ENCODE measurements at regions not wholly inside any gene's neighbourhood (a gene's known extent, or its start where the extent isn't known, plus 50 kb on each side); places are given as distances from the start of the nearest gene placed in this dataset.

DNA sequence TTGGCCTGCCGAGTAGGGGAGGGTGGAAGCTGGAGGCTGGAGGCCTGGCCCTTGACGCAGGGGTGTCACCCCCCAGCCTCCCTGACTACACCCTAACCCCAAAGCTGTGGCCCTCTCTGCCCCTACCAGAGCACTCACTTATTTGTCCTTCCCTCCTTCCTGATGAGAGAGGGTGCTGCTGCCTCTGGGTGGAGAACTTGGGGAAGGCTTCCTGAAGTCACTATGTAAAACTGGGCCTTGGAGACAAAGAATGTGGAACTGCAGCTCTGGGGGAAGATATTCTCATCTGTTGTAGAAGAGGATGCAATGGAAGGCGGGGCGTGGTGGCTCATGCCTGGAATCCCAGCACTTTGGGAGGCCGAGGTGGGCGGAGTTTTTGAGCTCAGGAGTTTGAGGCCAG is 485.2 kb downstream of the ZNF536 start:
- no peak for TF ChIP-seq EP300 (IDR thresholded peaks at IDR 0.05)
- no peak for TF ChIP-seq RAD21 (conservative IDR thresholded peaks at IDR 0.05 in 1 of 2, IDR thresholded peaks at IDR 0.05 in 1 of 2)
- no peak for TF ChIP-seq RARB (CRISPR knock-in tag; IDR thresholded peaks at IDR 0.05)
- TF ChIP-seq, protein P1, sequence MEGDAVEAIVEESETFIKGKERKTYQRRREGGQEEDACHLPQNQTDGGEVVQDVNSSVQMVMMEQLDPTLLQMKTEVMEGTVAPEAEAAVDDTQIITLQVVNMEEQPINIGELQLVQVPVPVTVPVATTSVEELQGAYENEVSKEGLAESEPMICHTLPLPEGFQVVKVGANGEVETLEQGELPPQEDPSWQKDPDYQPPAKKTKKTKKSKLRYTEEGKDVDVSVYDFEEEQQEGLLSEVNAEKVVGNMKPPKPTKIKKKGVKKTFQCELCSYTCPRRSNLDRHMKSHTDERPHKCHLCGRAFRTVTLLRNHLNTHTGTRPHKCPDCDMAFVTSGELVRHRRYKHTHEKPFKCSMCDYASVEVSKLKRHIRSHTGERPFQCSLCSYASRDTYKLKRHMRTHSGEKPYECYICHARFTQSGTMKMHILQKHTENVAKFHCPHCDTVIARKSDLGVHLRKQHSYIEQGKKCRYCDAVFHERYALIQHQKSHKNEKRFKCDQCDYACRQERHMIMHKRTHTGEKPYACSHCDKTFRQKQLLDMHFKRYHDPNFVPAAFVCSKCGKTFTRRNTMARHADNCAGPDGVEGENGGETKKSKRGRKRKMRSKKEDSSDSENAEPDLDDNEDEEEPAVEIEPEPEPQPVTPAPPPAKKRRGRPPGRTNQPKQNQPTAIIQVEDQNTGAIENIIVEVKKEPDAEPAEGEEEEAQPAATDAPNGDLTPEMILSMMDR (IDR thresholded peaks at IDR 0.05) = no peak
- TF ChIP-seq FOSB (CRISPR knock-in tag; IDR thresholded peaks at IDR 0.05) = no peak
- TF ChIP-seq GATA3 (IDR thresholded peaks at IDR 0.05; ENCODE audit: borderline replicate concordance) = no peak
